SK-N-SH (cell line): ENCODE measurements at regions not wholly inside any gene's neighbourhood (a gene's known extent, or its start where the extent isn't known, plus 50 kb on each side); places are given as distances from the start of the nearest gene placed in this dataset.
A peak's percentile ranks its signal among the peaks of the same experiment; 100 is the strongest.

Experiments
- CTCF ChIA-PET: fragments of 300-600, 350-600 bp; formaldehyde crosslinking; extraction: SDS; loops from one replicate; lab custom pipeline; 2021; lab: Yijun Ruan, JAX
- POLR2A ChIA-PET: fragments of 350-600 bp; sonication (Branson Sonifier 250); formaldehyde crosslinking; extraction: SDS; loops from one replicate; lab custom pipeline; 2020; ENCODE audit warnings: antibody characterized with exemption, inconsistent platforms; lab: Yijun Ruan, JAX
- DNase-seq: peaks from one replicate; pipeline ENCODE4 v3.0.0; 2012
- H2AFZ ChIP-seq: fragments of 200-600 bp; sonication (generic); 2 replicates; pipeline ENCODE4 v1.8.1; 2016; ENCODE audit warnings: antibody characterized with exemption, mild to moderate bottlenecking, low read depth
- H3F3A ChIP-seq: fragments of 200-600 bp; sonication (generic); replicated peaks from 2 replicates; pipeline ENCODE3; 2016; ENCODE audit warnings: antibody characterized with exemption, mild to moderate bottlenecking; ENCODE audit not compliant: insufficient read depth
- H3K27ac ChIP-seq, 2 experiments: fragments of 200-500 bp in 1 of 2; fragments of 200-600 bp in 1 of 2; sonication (Bioruptor generic) in 1 of 2; sonication (generic), shearing (Covaris generic) in 1 of 2; 2 replicates each; pipeline versions ENCODE4 v1.5.1 to v1.6.1; 2014 to 2016; ENCODE audit warnings: low read depth in 2 of 2, inconsistent platforms in 1 of 2, low read length in 1 of 2, mild to moderate bottlenecking in 1 of 2, mixed read lengths in 1 of 2
- H3K27me3 ChIP-seq: fragments of 200-600 bp; sonication (generic), shearing (Covaris generic); 2 replicates; pipeline ENCODE4 v1.6.1; 2016; ENCODE audit warnings: mixed run types; ENCODE audit not compliant: insufficient read depth
- H3K36me3 ChIP-seq, 2 experiments: fragments of 200-500 bp in 1 of 2; fragments of 200-600 bp in 1 of 2; sonication (Bioruptor generic) in 1 of 2; sonication (generic) in 1 of 2; replicated peaks in 1 of 2; 2 replicates each; pipeline versions ENCODE3 to v1.5.1; 2014 to 2016; ENCODE audit warnings: low read length in 1 of 2, mild to moderate bottlenecking in 1 of 2; ENCODE audit not compliant: insufficient read depth in 2 of 2, control insufficient read depth in 1 of 2
- H3K4me1 ChIP-seq, 2 experiments: fragments of 200-500 bp in 1 of 2; fragments of 200-600 bp in 1 of 2; sonication (Bioruptor generic) in 1 of 2; sonication (generic), shearing (Covaris generic) in 1 of 2; 2 replicates each; pipeline versions ENCODE4 v1.5.1 to v1.6.1; 2014 to 2016; ENCODE audit warnings: low read depth in 1 of 2, low read length in 1 of 2, mixed run types in 1 of 2; ENCODE audit not compliant: insufficient read depth in 2 of 2, control insufficient read depth in 1 of 2
- H3K4me2 ChIP-seq: fragments of 200-600 bp; sonication (generic), shearing (Covaris generic); 2 replicates; pipeline ENCODE4 v1.6.1; 2017; ENCODE audit warnings: mixed run types
- H3K4me3 ChIP-seq, 2 experiments: fragments of 200-500 bp in 1 of 2; fragments of 200-600 bp in 1 of 2; sonication (Bioruptor generic) in 1 of 2; sonication (generic), shearing (Covaris generic) in 1 of 2; 2 replicates each; pipeline versions ENCODE4 v1.5.1 to v1.8.1; 2014 to 2016; ENCODE audit warnings: low read depth in 2 of 2, inconsistent platforms in 1 of 2, low read length in 1 of 2, mild to moderate bottlenecking in 1 of 2, mixed read lengths in 1 of 2, moderate library complexity in 1 of 2
- H3K79me2 ChIP-seq: fragments of 200-600 bp; sonication (generic); 2 replicates; pipeline ENCODE4 v1.8.1; 2017; ENCODE audit warnings: mild to moderate bottlenecking; ENCODE audit not compliant: insufficient read depth
- H3K9ac ChIP-seq: fragments of 200-600 bp; sonication (generic); 2 replicates; pipeline ENCODE4 v1.6.1; 2017; ENCODE audit warnings: mixed run types
- H3K9me2 ChIP-seq: fragments of 200-600 bp; sonication (generic); 2 replicates; pipeline ENCODE4 v1.6.1; 2017; ENCODE audit warnings: mixed run types
- H3K9me3 ChIP-seq: fragments of 200-600 bp; sonication (generic); 2 replicates; pipeline ENCODE4 v1.6.1; 2017; ENCODE audit warnings: mixed run types, mild to moderate bottlenecking, moderate library complexity
- H4K20me1 ChIP-seq: fragments of 200-600 bp; sonication (generic); 2 replicates; pipeline ENCODE4 v1.6.1; 2017; ENCODE audit warnings: mild to moderate bottlenecking, mixed run types; ENCODE audit not compliant: insufficient read depth
- CHD2 ChIP-seq: fragments of 150-350 bp; IDR thresholded peaks from 2 replicates; pipeline ENCODE4 v1.6.1; 2018; ENCODE audit warnings: low read length; ENCODE audit not compliant: partially characterized antibody
- ELF1 ChIP-seq: IDR thresholded peaks from 2 replicates; pipeline ENCODE4 v1.4.0; 2012
- EP300 ChIP-seq, 2 experiments: IDR thresholded peaks; 2 replicates each; pipeline versions ENCODE4 v1.4.0 to v1.6.1; 2012; ENCODE audit warnings: borderline replicate concordance in 1 of 2, low read depth in 1 of 2, low read length in 1 of 2
- EZH2phosphoT487 ChIP-seq: fragments of 200-600 bp; sonication (generic); IDR thresholded peaks from 2 replicates; pipeline ENCODE4 v1.6.1; 2017; ENCODE audit warnings: low read depth, mixed run types, mild to moderate bottlenecking, antibody characterized with exemption, moderate library complexity, borderline replicate concordance
- FOXJ3 ChIP-seq: sonication (generic); formaldehyde crosslinking; IDR thresholded peaks from 2 replicates; pipeline ENCODE4 v1.5.1; 2020; ENCODE audit warnings: mild to moderate bottlenecking, missing genetic modification reagents
- GATA2 ChIP-seq: sonication (generic); formaldehyde crosslinking; IDR thresholded peaks from 2 replicates; pipeline ENCODE4 v1.5.0; 2020; ENCODE audit warnings: mild to moderate bottlenecking, missing genetic modification reagents
- RAD21 ChIP-seq: IDR thresholded peaks from 2 replicates; pipeline ENCODE4 v1.6.1; 2012; ENCODE audit warnings: mild to moderate bottlenecking, low read length
- RCOR1 ChIP-seq: fragments of 150-350 bp; IDR thresholded peaks from 2 replicates; pipeline ENCODE4 v1.6.1; 2017; ENCODE audit warnings: antibody characterized with exemption, low read length
- RXRA ChIP-seq: IDR thresholded peaks from 2 replicates; pipeline ENCODE4 v1.4.0; 2012; ENCODE audit warnings: low read depth, mild to moderate bottlenecking, borderline replicate concordance
- TCF12 ChIP-seq: IDR thresholded peaks from 2 replicates; pipeline ENCODE4 v1.4.0; 2012
- WGBS: methylation state at CpG from one replicate; pipeline ENCODE4 v1.1.6; 2017; ENCODE audit warnings: low lambda C conversion rate; 5-methylcytosine and 5-hydroxymethylcytosine counted together
- TF ChIP-seq, protein P1 (sequence below): fragments of 200-600 bp; sonication (generic); IDR thresholded peaks from 2 replicates; pipeline ENCODE4 v1.6.1; 2017; ENCODE audit warnings: antibody characterized with exemption, mild to moderate bottlenecking, moderate library complexity

DNA sequence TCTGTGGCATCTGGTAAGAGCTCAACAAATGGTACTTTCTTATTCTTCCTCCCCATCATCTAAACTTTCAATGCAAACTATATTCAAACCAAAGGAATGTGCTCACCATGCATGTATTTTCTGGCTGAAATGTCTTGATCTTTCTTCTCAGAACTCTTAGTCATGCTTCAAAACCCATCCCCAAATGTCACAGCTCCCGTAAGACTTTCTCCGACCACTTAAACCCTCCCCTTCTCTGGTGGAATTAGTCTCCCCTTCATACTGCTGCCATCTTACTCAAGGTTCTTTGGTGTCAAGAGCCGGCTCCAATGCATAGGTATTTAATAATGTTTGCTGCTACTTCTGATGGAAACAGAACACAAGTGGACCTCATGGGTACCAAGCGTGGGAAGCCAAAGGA is 538.1 kb downstream of the MATN1 start:
- POLR2A ChIA-PET = no interaction called here

DNA sequence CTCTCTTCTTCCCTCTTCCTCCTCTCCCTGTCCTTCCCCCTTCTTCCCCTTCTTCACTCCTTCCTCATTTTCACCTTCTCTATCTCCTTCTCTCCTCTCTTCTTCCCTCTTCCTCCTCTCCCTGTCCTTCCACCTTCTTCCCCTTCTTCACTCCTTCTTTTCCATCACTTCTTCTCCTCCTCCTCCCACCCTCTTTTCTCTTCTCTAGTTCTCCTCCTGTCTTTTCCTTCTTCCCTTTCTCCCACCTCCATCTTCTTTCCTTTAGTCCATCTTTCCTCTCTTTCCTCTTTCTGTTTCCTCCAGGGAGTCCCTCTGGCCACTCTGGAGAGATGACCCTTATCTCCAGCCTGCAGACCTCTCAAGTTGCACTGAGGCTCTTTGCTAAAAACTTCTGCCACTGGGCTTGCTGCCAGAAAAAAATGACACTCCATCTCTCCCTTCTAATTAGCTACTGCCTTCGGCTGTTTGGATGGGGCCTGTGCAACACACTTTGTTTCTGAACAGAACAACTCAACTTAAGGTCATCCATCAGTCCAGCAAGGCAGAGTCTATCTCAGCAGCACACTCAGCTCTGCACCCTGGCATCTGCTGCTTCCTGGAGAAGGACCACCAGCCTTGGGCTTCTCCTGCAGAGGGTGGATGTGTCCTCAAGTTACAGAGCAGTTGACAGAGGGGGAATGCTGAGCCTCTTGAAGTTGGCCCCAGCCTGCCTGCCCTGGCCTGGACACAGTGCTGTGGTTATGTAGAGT is 538.8 kb downstream of the MATN1 start:
- H3K27ac ChIP-seq = no peak overlapping the region
- no peaks in the 10 kb centered on the region for H3K9me2 ChIP-seq
- peaks cover 0 to 26% of the 10 kb centered on the region in 2 experiments; a peak in 2 of 4 replicates for H3K4me1 ChIP-seq
- H3K9ac ChIP-seq = no peak overlapping the region
- no peak overlapping the region for H3K4me2 ChIP-seq
- TF ChIP-seq GATA2 (CRISPR knock-in tag) (peak; percentile 69), FOXJ3 (CRISPR knock-in tag) (peak; percentile 58; the same call in 1 of the 2 replicates), TCF12 (no peak), CHD2 (peak; percentile 51), RCOR1 (peak; percentile 81; the same call in 1 of the 2 replicates), EP300 (IDR thresholded peaks at IDR 0.05; ENCODE audit: borderline replicate concordance in 1 of 2, low read depth in 1 of 2, low read length in 1 of 2) (peak in 1 of 2 experiments; percentile 78; a peak in 2 of 4 replicates), EZH2phosphoT487 (no peak)
- TF ChIP-seq, protein P1, sequence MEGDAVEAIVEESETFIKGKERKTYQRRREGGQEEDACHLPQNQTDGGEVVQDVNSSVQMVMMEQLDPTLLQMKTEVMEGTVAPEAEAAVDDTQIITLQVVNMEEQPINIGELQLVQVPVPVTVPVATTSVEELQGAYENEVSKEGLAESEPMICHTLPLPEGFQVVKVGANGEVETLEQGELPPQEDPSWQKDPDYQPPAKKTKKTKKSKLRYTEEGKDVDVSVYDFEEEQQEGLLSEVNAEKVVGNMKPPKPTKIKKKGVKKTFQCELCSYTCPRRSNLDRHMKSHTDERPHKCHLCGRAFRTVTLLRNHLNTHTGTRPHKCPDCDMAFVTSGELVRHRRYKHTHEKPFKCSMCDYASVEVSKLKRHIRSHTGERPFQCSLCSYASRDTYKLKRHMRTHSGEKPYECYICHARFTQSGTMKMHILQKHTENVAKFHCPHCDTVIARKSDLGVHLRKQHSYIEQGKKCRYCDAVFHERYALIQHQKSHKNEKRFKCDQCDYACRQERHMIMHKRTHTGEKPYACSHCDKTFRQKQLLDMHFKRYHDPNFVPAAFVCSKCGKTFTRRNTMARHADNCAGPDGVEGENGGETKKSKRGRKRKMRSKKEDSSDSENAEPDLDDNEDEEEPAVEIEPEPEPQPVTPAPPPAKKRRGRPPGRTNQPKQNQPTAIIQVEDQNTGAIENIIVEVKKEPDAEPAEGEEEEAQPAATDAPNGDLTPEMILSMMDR = no peak
- no peaks in the 10 kb centered on the region for H3K79me2 ChIP-seq
- H3K27me3 ChIP-seq = no peaks in the 10 kb centered on the region
- no peak overlapping the region for H2AFZ ChIP-seq
- peak; percentile 58 for DNase-seq
- no peaks in the 10 kb centered on the region for H4K20me1 ChIP-seq
- CTCF ChIA-PET = interaction anchor here (0.9 to 4.0 kb wide), 4 partner anchors 18 to 196 kb away, joined by 3 to 16 read pairs (median 3); no protein-coding TSS in a partner anchor
- H3K4me3 ChIP-seq = no peak overlapping the region
- 0% methylated on average over 1 of the region's 1 CpG for WGBS
- no peaks in the 10 kb centered on the region for H3K9me3 ChIP-seq
- POLR2A ChIA-PET = no interaction called here
- no peaks in the 10 kb centered on the region for H3K36me3 ChIP-seq
- H3F3A ChIP-seq = no peaks in the 10 kb centered on the region

More for the DNA sequence above, 538.1 kb downstream of the MATN1 start:
- Histone ChIP-seq H3K27me3 (no peaks in the 10 kb centered on the region), H3K79me2 (no peaks in the 10 kb centered on the region), H3K27ac (no peak overlapping the region), H3K4me1 (peaks cover 0 to 20% of the 10 kb centered on the region in 2 experiments; a peak in 2 of 4 replicates)
- WGBS = 47% methylated on average over 4 of the region's 4 CpGs
- TF ChIP-seq RAD21 (no peak), ELF1 (no peak), RXRA (no peak), GATA2 (CRISPR knock-in tag) (no peak), EZH2phosphoT487 (no peak), FOXJ3 (CRISPR knock-in tag) (no peak)
- TF ChIP-seq, all 33 proteins: peak for 0
- no peaks in the 10 kb centered on the region for H3K36me3 ChIP-seq
- H3K9me3 ChIP-seq = no peaks in the 10 kb centered on the region
- CTCF ChIA-PET = interaction anchor here (1.5 to 4.0 kb wide), 3 partner anchors 40 to 195 kb away, joined by 3 to 16 read pairs (median 3); no protein-coding TSS in a partner anchor
- no peak overlapping the region for H3K9ac ChIP-seq
- no peak overlapping the region for H3K4me3 ChIP-seq
- no peak for DNase-seq
- H4K20me1 ChIP-seq = no peaks in the 10 kb centered on the region
- H2AFZ ChIP-seq = no peak overlapping the region
- no peaks in the 10 kb centered on the region for H3K9me2 ChIP-seq
- no peak overlapping the region for H3K4me2 ChIP-seq
- H3F3A ChIP-seq = no peaks in the 10 kb centered on the region
